ENCODE measurements at regions not wholly inside any gene's neighbourhood (a gene's known extent, or its start where the extent isn't known, plus 50 kb on each side); places are given as distances from the start of the nearest gene placed in this dataset.

GRCh38 chr15:38071211-38071972 is 137.0 kb downstream of the TMCO5A start:
- no peak for TF ChIP-seq CTCF (IDR thresholded peaks at IDR 0.05; ENCODE audit: insufficient read depth, low read length, poor library complexity, severe bottlenecking)
- DNase-seq (ENCODE audit: extremely low read depth, insufficient read length): no peak
- H3K27me3 ChIP-seq (replicated peaks; ENCODE audit: control insufficient read depth, insufficient read depth, low read length): no peaks in the 10 kb centered on the region
- no peak overlapping the region for H3K4me3 ChIP-seq (replicated peaks; ENCODE audit: low read depth, low read length)
- H3K36me3 ChIP-seq (ENCODE audit: control insufficient read depth, insufficient read depth, low read length): no peaks in the 10 kb centered on the region

GRCh38 chr15:38072007-38072347 is 137.5 kb downstream of the TMCO5A start:
- Histone ChIP-seq H3K36me3 (ENCODE audit: control insufficient read depth, insufficient read depth, low read length) (no peaks in the 10 kb centered on the region), H3K4me3 (replicated peaks; ENCODE audit: low read depth, low read length) (no peak overlapping the region; the same call in 1 of the 2 replicates), H3K27me3 (replicated peaks; ENCODE audit: control insufficient read depth, insufficient read depth, low read length) (no peaks in the 10 kb centered on the region)
- TF ChIP-seq CTCF (IDR thresholded peaks at IDR 0.05; ENCODE audit: insufficient read depth, low read length, poor library complexity, severe bottlenecking): no peak
- DNase-seq (ENCODE audit: extremely low read depth, insufficient read length): no peak

DNA sequence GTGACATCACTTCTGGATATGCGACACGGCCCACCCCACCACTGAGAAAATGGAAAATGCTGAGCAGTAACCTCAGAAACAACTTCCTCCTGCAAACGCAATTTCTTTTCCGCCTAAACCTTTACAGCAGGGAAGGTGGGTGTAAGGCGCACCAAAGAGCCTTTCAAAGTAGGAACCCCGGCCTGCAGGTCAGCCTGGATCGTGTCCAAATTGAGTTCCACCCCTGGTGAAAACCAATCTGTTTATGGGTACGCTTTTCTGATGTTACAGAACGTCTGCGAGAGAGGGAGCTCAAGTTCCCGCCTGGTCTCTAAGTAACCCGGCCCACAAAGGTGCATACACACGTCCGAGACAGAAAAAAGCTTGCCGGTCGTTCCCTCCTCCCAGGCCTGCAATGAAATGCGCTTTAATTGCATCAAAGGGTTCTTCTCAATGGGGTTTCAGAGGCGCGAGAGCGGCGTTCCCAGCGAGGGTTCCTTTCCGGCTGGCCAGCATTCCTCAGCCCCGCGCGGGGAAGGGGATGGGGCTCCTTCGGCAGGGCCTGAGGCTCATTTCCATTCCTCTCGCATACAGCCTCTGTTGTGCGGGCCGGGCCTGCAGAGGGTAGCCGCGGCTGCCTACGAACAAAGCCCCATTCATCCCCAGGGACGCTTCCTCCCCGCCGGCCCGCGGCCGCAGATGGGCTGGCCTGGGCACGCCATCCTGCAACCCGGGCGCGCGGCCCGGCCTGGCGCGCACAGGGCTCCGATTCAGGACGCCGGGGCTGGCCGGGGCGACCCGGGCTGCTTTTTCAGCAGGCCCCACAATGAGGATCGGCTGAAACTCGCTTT is 138.1 kb downstream of the TMCO5A start:
- no peaks in the 10 kb centered on the region for H3K36me3 ChIP-seq (ENCODE audit: control insufficient read depth, insufficient read depth, low read length)
- DNase-seq (ENCODE audit: extremely low read depth, insufficient read length): peak; percentile 81
- no peaks in the 10 kb centered on the region for H3K27me3 ChIP-seq (replicated peaks; ENCODE audit: control insufficient read depth, insufficient read depth, low read length)
- peak overlapping the region; percentile 60 for H3K4me3 ChIP-seq (replicated peaks; ENCODE audit: low read depth, low read length)
- TF ChIP-seq CTCF (IDR thresholded peaks at IDR 0.05; ENCODE audit: insufficient read depth, low read length, poor library complexity, severe bottlenecking): peak; percentile 46

GRCh38 chr15:38073178-38073946 is 138.9 kb downstream of the TMCO5A start:
- TF ChIP-seq CTCF (IDR thresholded peaks at IDR 0.05; ENCODE audit: insufficient read depth, low read length, poor library complexity, severe bottlenecking): no peak
- no peak for DNase-seq (ENCODE audit: extremely low read depth, insufficient read length)
- peak overlapping the region; percentile 60; the same call in 1 of the 2 replicates for H3K4me3 ChIP-seq (replicated peaks; ENCODE audit: low read depth, low read length)
- H3K27me3 ChIP-seq (replicated peaks; ENCODE audit: control insufficient read depth, insufficient read depth, low read length): no peaks in the 10 kb centered on the region
- no peaks in the 10 kb centered on the region for H3K36me3 ChIP-seq (ENCODE audit: control insufficient read depth, insufficient read depth, low read length)

GRCh38 chr15:38074029-38074428 is 139.6 kb downstream of the TMCO5A start:
- H3K36me3 ChIP-seq (ENCODE audit: control insufficient read depth, insufficient read depth, low read length): no peaks in the 10 kb centered on the region
- no peaks in the 10 kb centered on the region for H3K27me3 ChIP-seq (replicated peaks; ENCODE audit: control insufficient read depth, insufficient read depth, low read length)
- DNase-seq (ENCODE audit: extremely low read depth, insufficient read length): no peak
- TF ChIP-seq CTCF (IDR thresholded peaks at IDR 0.05; ENCODE audit: insufficient read depth, low read length, poor library complexity, severe bottlenecking): no peak
- H3K4me3 ChIP-seq (replicated peaks; ENCODE audit: low read depth, low read length): no peak overlapping the region

Measured in GM06990 (cell line).